ENCODE measurements at regions not wholly inside any gene's neighbourhood (a gene's known extent, or its start where the extent isn't known, plus 50 kb on each side); places are given as distances from the start of the nearest gene placed in this dataset.

- H4K20me1 ChIP-seq (ENCODE audit: insufficient read depth), result no peaks in the 10 kb centered on the region
- BruUV-seq (replicated peaks), result no TSS peak
- peak overlapping the region; percentile 23; the same call in 1 of the 2 replicates for H2AFZ ChIP-seq
- no peak overlapping the region for H3K4me3 ChIP-seq
- peaks cover 16% of the 10 kb centered on the region for H3K4me1 ChIP-seq (replicated peaks; ENCODE audit: insufficient read depth)
- no peaks in the 10 kb centered on the region for H3K9me2 ChIP-seq (ENCODE audit: insufficient read depth)
- no peaks in the 10 kb centered on the region for H3K27me3 ChIP-seq (ENCODE audit: insufficient read depth, low read depth)
- H3K4me2 ChIP-seq, result peak overlapping the region; percentile 46; the same call in 1 of the 2 replicates
- no peaks in the 10 kb centered on the region for H3K79me2 ChIP-seq (ENCODE audit: low read depth)
- H3K36me3 ChIP-seq (ENCODE audit: low read depth), result no peaks in the 10 kb centered on the region
- no peaks in the 10 kb centered on the region for H3K9me3 ChIP-seq (ENCODE audit: insufficient read depth, low read depth)
- TF ChIP-seq EZH2 (IDR thresholded peaks at IDR 0.05; ENCODE audit: low read depth), result no peak
- TF ChIP-seq CTCF (conservative IDR thresholded peaks at IDR 0.05), result no peak
- ChIA-PET POLR2A (ENCODE audit: unreplicated experiment) (no interaction called here), CTCF (interaction anchor here (0.6 kb wide), 1 partner anchor 45 kb away, joined by 3 read pairs; no protein-coding TSS in a partner anchor)
- no peak for DNase-seq
- intact Hi-C loops (cut with micrococcal nuclease; ENCODE audit: unreplicated experiment), result no loop called here
- H3K27ac ChIP-seq, result peak overlapping the region; percentile 30
- peaks cover 22% of the 10 kb centered on the region for H3F3A ChIP-seq (ENCODE audit: insufficient read depth, low read depth)
Observed at GRCh38 chr6:37119387-37119886, 50.5 kb upstream of the PIM1 start.

Data from PC-9 (cell line).